ENCODE measurements at regions not wholly inside any gene's neighbourhood (a gene's known extent, or its start where the extent isn't known, plus 50 kb on each side); places are given as distances from the start of the nearest gene placed in this dataset.

DNA sequence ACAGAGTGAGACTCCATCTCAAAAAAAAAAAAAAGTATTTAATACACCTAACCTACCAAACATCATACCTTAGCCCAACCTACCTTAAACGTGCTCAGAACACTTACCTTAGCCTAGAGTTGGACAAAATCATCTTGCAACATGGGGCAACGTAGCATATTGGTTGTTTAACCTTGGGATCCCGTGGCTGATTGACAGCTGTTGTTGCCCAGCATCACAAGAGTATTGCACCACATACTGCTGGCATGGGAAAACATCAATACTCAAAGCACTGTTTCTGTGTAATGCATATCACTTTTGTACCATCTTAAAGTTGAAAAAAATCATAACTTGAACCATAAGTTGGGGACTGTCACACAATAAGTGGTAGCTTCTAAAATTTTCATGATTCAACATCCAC, 73.8 kb upstream of the MIR17HG start:
- ATAC-seq (no peak), DNase-seq (ENCODE audit: low spot score) (no peak)
- intact Hi-C loops (cut with DNase I) = no loop called here

DNA sequence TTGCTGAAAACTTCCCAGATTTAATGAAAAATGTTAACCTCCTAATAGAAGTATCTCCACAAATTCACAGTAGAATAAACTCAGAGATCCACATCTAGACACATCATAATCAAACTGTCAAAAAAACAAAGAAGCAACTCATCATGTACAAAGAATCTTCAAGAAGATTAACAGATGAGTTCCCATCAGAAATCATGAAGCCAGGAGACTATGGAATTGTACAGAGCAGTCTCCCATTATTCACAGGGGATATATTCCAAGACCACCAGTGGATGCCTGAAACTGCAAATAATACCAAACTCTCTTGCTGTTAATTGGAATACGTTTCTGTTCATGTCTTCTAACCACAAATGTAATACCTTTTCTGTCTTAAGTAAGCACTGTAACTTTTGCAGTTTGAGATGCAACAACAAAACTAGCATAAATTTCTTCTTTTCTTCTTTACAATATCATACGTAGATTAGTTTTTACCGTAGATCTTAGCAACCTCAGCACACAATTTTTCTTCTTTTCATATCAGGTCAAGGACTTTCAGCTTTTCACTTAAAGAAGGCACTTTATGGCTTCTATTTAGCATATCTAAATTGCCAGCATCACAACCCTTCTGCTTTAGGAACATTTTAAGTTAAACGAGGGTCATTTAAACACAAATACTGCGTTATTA, 70.3 kb upstream of the MIR17HG start:
- intact Hi-C loops (cut with DNase I) = no loop called here
- ATAC-seq (no peak), DNase-seq (ENCODE audit: low spot score) (no peak)

DNA sequence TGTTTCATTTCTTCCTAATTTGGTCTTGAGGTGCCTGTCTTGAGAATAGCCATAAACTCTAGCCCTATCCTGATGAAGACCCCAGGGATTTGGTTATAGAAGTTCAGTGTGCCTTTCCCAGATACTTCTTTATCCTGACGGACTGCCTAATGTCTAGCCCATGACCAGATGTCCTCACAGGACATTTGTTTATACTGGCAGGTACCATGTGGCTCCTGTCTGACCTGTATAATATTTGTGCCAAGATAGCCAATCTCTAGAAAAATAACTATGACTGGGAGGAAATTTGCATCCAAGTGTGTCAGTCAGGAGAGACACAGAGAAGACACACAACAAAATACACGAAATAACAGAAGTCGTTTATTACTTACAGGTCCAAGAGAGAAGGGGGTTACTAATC, 69.2 kb upstream of the MIR17HG start:
- intact Hi-C loops (cut with DNase I) = no loop called here
- no peak for DNase-seq (ENCODE audit: low spot score)
- ATAC-seq = no peak

DNA sequence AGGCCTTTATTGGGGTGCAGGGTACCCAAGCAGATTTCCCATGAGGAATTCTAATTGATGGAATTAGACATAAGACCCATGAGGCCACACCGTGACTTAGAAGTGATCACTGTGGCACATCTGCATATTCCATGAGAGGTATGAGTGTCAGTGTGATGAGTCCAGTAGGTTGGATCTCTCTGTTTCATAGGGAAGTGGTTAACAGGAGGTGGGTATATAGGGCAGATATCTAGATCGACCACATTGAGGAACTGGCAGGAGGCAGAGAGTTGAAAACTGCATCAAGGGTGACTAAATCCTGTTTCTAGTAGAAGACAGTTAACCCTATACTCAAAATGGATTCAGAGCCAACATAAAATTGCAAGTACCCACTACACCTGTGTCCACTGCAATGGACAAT, 68.6 kb upstream of the MIR17HG start:
- no peak for DNase-seq (ENCODE audit: low spot score)
- intact Hi-C loops (cut with DNase I) = no loop called here
- no peak for ATAC-seq

- intact Hi-C loops (cut with DNase I) = no loop called here
Measured at GRCh38 chr13:91280801-91281200, 66.7 kb upstream of the MIR17HG start.

GRCh38 chr13:91284335-91284734, 63.2 kb upstream of the MIR17HG start:
- DNase-seq (ENCODE audit: low spot score) (no peak), ATAC-seq (no peak)
- intact Hi-C loops (cut with DNase I) = no loop called here

More at GRCh38 chr13:91280801-91281200, 66.7 kb upstream of the MIR17HG start:
- ATAC-seq (no peak), DNase-seq (ENCODE audit: low spot score) (no peak)

DNA sequence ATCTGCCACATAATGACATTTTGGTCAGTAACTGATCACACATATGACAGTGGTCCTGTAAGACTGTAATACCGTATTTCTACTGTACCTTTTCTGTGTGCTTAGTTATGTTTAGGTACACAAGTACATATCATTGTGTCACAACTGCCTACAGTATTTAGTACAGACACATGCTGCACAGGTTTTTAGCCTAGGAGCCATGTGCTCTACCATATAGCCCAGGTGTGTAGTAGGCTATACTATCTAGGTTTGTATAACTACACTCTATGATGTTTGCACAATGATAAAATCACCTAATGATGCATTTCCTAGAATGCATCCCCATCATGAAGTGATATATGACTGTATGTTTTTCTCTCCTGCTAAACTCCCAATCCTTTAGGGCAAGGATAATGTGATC, 61.2 kb upstream of the MIR17HG start:
- no peak for ATAC-seq
- no peak for DNase-seq (ENCODE audit: low spot score)
- intact Hi-C loops (cut with DNase I) = no loop called here

- DNase-seq (ENCODE audit: low spot score) (no peak), ATAC-seq (peak; percentile 55)
- intact Hi-C loops (cut with DNase I) = no loop called here
Measured at GRCh38 chr13:91291078-91291477, 56.4 kb upstream of the MIR17HG start.

DNA sequence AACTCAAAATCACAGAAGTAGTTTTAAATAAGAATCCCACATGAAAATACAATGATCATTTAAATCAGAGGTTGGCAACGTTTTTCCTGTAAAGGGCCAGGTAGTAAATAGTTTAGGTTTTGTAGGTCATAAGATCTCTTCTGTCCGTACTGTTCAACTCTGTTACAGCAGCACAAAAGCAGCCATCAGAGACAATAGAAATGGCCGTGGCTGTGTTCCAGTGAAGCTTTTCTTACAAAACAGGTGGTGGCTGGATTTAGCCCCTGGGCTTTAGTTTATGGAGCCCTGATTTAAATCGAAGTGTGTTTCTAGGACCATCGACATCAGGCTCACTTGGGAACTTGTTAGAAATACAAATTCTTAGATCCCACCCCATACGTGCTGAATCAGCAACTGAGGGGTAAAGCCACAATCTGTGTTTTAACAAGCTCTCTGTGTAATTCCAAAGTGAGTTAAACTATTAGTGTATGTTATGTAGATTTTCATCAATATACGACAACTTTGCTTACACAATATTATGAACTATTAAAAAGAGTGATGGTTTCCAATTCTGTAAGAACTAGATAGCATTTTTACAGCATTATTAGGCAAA, 54.8 kb upstream of the MIR17HG start:
- ATAC-seq (no peak), DNase-seq (ENCODE audit: low spot score) (no peak)
- intact Hi-C loops (cut with DNase I) = no loop called here

DNA sequence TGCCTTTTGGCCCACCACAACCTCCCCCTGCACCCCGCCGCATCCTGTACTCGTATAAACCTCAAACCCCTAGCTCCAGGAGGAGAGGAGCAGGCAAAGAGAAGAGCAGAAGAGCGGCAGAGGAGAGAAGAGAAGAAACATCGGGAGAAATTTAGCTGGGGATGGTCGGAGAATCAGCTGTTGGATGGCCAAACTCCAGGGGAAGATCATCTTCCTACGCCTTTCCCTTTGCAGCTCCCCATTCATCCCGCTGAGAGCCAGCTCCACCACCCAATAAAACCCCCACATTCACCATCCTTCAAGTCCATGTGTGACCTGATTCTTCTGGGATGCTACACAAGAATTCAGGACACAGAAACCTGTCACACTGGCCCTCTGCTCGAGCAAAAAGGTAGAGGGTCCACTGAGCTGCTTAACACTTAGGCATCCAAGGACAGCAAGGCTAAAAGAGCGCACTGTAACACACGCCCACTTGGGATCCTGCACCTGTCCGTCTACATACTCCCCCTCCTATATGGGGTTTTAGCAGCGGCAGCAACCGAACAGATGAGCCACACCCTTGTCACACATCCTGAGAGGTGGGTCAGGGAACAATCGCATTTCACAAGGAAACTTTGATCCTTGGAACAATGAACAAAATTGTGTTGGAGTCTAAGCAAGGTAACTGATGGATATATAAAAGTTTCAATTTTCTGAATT, 51.6 kb upstream of the MIR17HG start:
- DNase-seq (ENCODE audit: low spot score) (no peak), ATAC-seq (no peak)
- intact Hi-C loops (cut with DNase I) = no loop called here

- intact Hi-C loops (cut with DNase I) = no loop called here
Measured at GRCh38 chr13:91297503-91297902, 50.0 kb upstream of the MIR17HG start.

More at GRCh38 chr13:91297503-91297902, 50.0 kb upstream of the MIR17HG start:
- ATAC-seq (no peak), DNase-seq (ENCODE audit: low spot score) (no peak)

Data from sciatic nerve (tissue), 2 donors.